ENCODE measurements at regions not wholly inside any gene's neighbourhood (a gene's known extent, or its start where the extent isn't known, plus 50 kb on each side); places are given as distances from the start of the nearest gene placed in this dataset.

DNA sequence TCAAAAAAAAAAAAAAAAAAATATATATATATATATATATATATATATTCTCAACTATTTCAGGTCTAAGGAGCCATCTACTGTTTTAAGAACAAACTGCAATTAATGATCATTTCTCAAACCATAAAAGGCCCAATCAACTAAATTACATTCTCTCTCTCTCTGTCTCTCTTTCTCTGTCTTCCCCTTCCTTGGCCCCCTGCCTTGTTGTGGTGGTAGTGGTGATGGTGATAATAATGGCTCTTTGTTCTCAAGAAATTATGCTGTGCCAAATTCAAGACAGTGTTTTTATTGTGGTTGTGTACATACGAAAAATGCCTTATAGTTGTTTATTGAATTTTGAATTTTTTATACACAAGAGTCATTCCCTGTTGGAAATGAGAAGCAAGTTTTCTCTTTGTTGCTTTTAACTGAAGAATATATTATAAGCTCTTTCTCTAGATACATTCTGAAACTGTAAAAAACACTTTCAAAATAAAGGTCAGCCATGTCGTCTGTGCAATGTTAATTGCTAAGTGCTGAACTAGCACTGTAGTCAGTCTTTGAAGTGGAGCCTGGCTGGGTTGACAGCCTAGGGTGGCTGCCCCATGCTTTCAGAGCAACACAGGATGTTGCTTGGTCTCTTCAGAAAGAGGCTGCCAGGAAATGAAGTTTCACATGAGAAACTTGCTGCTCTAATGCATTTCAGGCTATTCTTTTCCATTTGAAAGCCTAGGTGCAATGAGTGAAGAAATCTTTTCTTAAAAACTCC is 96.0 kb downstream of the HINT1 start:
- no peak overlapping the region for H2AFZ ChIP-seq (ENCODE audit: low read length)
- DNase-seq: peak; percentile 44
- H3K9ac ChIP-seq (ENCODE audit: low read length): no peak overlapping the region
- no peak overlapping the region for H3K27ac ChIP-seq (ENCODE audit: low read length)
- H3K4me3 ChIP-seq (ENCODE audit: low read length): no peak overlapping the region
- H3K27me3 ChIP-seq (ENCODE audit: low read length): no peaks in the 10 kb centered on the region
- H3K9me3 ChIP-seq (ENCODE audit: low read length): peaks cover 5% of the 10 kb centered on the region; the same call in 1 of the 2 replicates
- no peaks in the 10 kb centered on the region for H4K20me1 ChIP-seq (ENCODE audit: insufficient read depth, low read depth, low read length)
- H3K9me2 ChIP-seq (replicated peaks; ENCODE audit: insufficient read depth, low read length): no peaks in the 10 kb centered on the region
- H3K36me3 ChIP-seq (ENCODE audit: insufficient read depth, low read length): no peaks in the 10 kb centered on the region
- no peaks in the 10 kb centered on the region for H3K79me2 ChIP-seq (ENCODE audit: low read length)
- H3K4me1 ChIP-seq (ENCODE audit: low read length): no peaks in the 10 kb centered on the region
- no peak overlapping the region for H3K4me2 ChIP-seq (ENCODE audit: low read depth, low read length, poor library complexity, severe bottlenecking)

DNA sequence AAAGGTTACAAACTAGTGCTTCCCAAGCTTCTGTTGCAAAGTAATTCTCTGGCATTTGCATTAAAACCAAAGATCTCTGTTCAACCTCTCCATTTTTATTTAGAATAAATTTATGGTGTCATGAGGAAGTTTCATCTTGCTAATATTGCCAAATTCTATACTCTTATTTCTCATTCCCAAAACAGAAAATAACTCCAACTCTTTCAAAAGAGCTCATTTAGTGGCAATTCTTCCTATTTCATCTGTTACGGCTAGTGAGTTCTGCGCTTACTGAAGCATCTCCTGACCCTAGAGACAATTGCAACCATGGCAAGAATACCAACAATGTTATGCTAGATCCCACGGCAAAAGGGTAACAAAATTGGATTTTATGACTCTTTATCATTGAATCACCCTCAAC is 97.0 kb downstream of the HINT1 start:
- H3K27ac ChIP-seq (ENCODE audit: low read length): no peak overlapping the region
- no peak for DNase-seq
- H3K9ac ChIP-seq (ENCODE audit: low read length): no peak overlapping the region
- no peak overlapping the region for H3K4me3 ChIP-seq (ENCODE audit: low read length)
- H4K20me1 ChIP-seq (ENCODE audit: insufficient read depth, low read depth, low read length): no peaks in the 10 kb centered on the region
- no peaks in the 10 kb centered on the region for H3K9me2 ChIP-seq (replicated peaks; ENCODE audit: insufficient read depth, low read length)
- H3K4me1 ChIP-seq (ENCODE audit: low read length): no peaks in the 10 kb centered on the region
- H3K79me2 ChIP-seq (ENCODE audit: low read length): no peaks in the 10 kb centered on the region
- no peaks in the 10 kb centered on the region for H3K27me3 ChIP-seq (ENCODE audit: low read length)
- H2AFZ ChIP-seq (ENCODE audit: low read length): no peak overlapping the region
- H3K4me2 ChIP-seq (ENCODE audit: low read depth, low read length, poor library complexity, severe bottlenecking): no peak overlapping the region
- no peaks in the 10 kb centered on the region for H3K36me3 ChIP-seq (ENCODE audit: insufficient read depth, low read length)
- H3K9me3 ChIP-seq (ENCODE audit: low read length): peaks cover 5% of the 10 kb centered on the region; the same call in 1 of the 2 replicates

GRCh38 chr5:131067636-131068035 is 97.4 kb downstream of the HINT1 start:
- Histone ChIP-seq H4K20me1 (ENCODE audit: insufficient read depth, low read depth, low read length) (no peaks in the 10 kb centered on the region), H3K9me2 (replicated peaks; ENCODE audit: insufficient read depth, low read length) (no peaks in the 10 kb centered on the region), H3K79me2 (ENCODE audit: low read length) (no peaks in the 10 kb centered on the region), H3K27me3 (ENCODE audit: low read length) (no peaks in the 10 kb centered on the region), H3K27ac (ENCODE audit: low read length) (no peak overlapping the region), H3K4me3 (ENCODE audit: low read length) (no peak overlapping the region), H3K9ac (ENCODE audit: low read length) (no peak overlapping the region), H2AFZ (ENCODE audit: low read length) (no peak overlapping the region), H3K36me3 (ENCODE audit: insufficient read depth, low read length) (no peaks in the 10 kb centered on the region), H3K4me2 (ENCODE audit: low read depth, low read length, poor library complexity, severe bottlenecking) (no peak overlapping the region), H3K9me3 (ENCODE audit: low read length) (peaks cover 5% of the 10 kb centered on the region; the same call in 1 of the 2 replicates), H3K4me1 (ENCODE audit: low read length) (no peaks in the 10 kb centered on the region)
- DNase-seq: no peak

GRCh38 chr5:131064669-131065371 is 100.2 kb downstream of the HINT1 start:
- Histone ChIP-seq H3K27me3 (ENCODE audit: low read length) (no peaks in the 10 kb centered on the region), H3K4me1 (ENCODE audit: low read length) (no peaks in the 10 kb centered on the region), H3K9me3 (ENCODE audit: low read length) (peaks cover 5% of the 10 kb centered on the region; the same call in 1 of the 2 replicates), H3K9ac (ENCODE audit: low read length) (no peak overlapping the region), H3K79me2 (ENCODE audit: low read length) (no peaks in the 10 kb centered on the region), H3K4me2 (ENCODE audit: low read depth, low read length, poor library complexity, severe bottlenecking) (no peak overlapping the region), H3K36me3 (ENCODE audit: insufficient read depth, low read length) (no peaks in the 10 kb centered on the region), H3K9me2 (replicated peaks; ENCODE audit: insufficient read depth, low read length) (no peaks in the 10 kb centered on the region), H3K4me3 (ENCODE audit: low read length) (no peak overlapping the region), H2AFZ (ENCODE audit: low read length) (no peak overlapping the region), H4K20me1 (ENCODE audit: insufficient read depth, low read depth, low read length) (no peaks in the 10 kb centered on the region), H3K27ac (ENCODE audit: low read length) (no peak overlapping the region)
- no peak for DNase-seq

DNA sequence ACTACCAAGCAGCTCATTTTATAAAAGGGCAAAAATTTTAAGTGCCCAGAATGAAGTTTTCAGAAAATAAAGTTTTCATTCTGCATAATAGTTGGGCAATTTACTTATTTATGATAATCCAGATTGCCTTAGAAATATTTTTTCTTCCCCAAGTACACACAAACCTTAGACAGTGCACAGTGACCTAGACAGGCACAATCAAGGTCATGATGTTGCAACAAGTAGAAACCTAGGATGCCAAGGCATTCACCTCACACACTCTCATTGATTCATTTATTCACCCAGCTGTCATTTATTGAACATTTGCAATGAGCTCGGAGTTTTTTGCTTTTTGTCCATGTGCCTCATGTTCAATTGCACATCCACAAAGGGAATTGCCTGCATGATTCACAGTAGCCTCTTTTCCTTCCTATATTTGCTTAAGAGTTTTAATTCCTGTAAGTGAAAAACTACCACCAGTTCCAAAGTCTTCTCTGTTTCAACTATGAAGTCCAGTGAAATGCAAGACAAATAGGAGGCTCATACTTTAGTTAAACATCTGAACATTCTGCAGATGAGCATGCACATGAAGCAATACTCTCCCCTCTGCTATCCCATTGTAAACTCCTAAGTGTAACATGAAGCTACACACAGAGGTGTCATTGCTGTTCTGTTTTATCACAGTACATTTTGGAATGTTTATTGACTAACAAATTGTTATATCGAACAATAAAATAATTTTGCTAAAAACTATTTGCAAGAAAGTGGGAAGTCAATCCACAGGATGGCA is 122.9 kb downstream of the HINT1 start:
- H3K4me2 ChIP-seq (ENCODE audit: low read depth, low read length, poor library complexity, severe bottlenecking): no peak overlapping the region
- no peaks in the 10 kb centered on the region for H3K36me3 ChIP-seq (ENCODE audit: insufficient read depth, low read length)
- no peaks in the 10 kb centered on the region for H3K27me3 ChIP-seq (ENCODE audit: low read length)
- H2AFZ ChIP-seq (ENCODE audit: low read length): no peak overlapping the region
- no peaks in the 10 kb centered on the region for H4K20me1 ChIP-seq (ENCODE audit: insufficient read depth, low read depth, low read length)
- no peaks in the 10 kb centered on the region for H3K9me3 ChIP-seq (ENCODE audit: low read length)
- no peaks in the 10 kb centered on the region for H3K9me2 ChIP-seq (replicated peaks; ENCODE audit: insufficient read depth, low read length)
- no peak overlapping the region for H3K27ac ChIP-seq (ENCODE audit: low read length)
- H3K4me3 ChIP-seq (ENCODE audit: low read length): no peak overlapping the region
- H3K79me2 ChIP-seq (ENCODE audit: low read length): no peaks in the 10 kb centered on the region
- H3K9ac ChIP-seq (ENCODE audit: low read length): no peak overlapping the region
- DNase-seq: no peak
- H3K4me1 ChIP-seq (ENCODE audit: low read length): no peaks in the 10 kb centered on the region

GRCh38 chr5:131023498-131023865 is 141.6 kb downstream of the HINT1 start:
- Histone ChIP-seq H3K27me3 (ENCODE audit: low read length) (no peaks in the 10 kb centered on the region), H3K27ac (ENCODE audit: low read length) (no peak overlapping the region)

DNA sequence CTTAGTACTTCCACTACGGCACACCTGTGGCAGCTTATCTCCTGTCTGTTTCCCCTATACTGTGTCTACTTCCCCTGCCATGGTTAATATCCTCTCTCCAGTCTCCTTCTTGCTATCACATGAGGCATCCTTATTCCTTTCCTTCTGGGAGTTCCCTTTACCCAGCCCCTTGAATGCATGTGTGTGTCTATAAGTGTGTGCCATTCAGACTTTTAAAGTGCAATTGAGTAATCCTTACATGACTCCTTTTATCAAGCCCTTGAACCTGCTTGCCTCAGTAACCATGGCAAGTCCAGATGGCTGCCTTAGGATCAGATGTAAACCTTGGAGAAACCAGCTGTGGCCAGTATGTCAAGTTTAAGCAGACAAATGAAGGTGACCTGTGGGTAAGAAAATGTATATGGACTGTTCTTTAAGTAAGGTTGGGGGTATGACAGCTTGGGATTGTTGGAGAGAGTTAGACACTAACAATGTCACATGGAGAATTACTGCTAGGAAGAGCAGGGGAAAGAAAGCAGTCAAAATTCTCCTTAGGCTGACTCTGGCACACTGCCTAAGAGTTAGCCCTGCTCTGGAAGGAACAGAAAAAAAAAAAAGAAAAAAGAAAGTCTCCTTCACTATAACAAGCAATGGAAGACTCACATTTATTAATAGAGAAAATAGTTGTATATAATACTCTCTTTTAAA is 142.1 kb downstream of the HINT1 start:
- Histone ChIP-seq H3K4me2 (ENCODE audit: low read depth, low read length, poor library complexity, severe bottlenecking) (no peak overlapping the region), H3K36me3 (ENCODE audit: insufficient read depth, low read length) (no peaks in the 10 kb centered on the region), H2AFZ (ENCODE audit: low read length) (no peak overlapping the region), H3K9ac (ENCODE audit: low read length) (no peak overlapping the region), H4K20me1 (ENCODE audit: insufficient read depth, low read depth, low read length) (no peaks in the 10 kb centered on the region), H3K27me3 (ENCODE audit: low read length) (no peaks in the 10 kb centered on the region), H3K9me3 (ENCODE audit: low read length) (no peaks in the 10 kb centered on the region), H3K27ac (ENCODE audit: low read length) (no peak overlapping the region), H3K9me2 (replicated peaks; ENCODE audit: insufficient read depth, low read length) (no peaks in the 10 kb centered on the region), H3K79me2 (ENCODE audit: low read length) (no peaks in the 10 kb centered on the region), H3K4me3 (ENCODE audit: low read length) (no peak overlapping the region), H3K4me1 (ENCODE audit: low read length) (no peaks in the 10 kb centered on the region)
- DNase-seq: no peak

More at GRCh38 chr5:131023498-131023865, 141.6 kb downstream of the HINT1 start:
- H3K4me1 ChIP-seq (ENCODE audit: low read length): no peaks in the 10 kb centered on the region
- no peaks in the 10 kb centered on the region for H3K9me3 ChIP-seq (ENCODE audit: low read length)
- no peaks in the 10 kb centered on the region for H4K20me1 ChIP-seq (ENCODE audit: insufficient read depth, low read depth, low read length)
- no peaks in the 10 kb centered on the region for H3K79me2 ChIP-seq (ENCODE audit: low read length)
- no peak overlapping the region for H3K4me3 ChIP-seq (ENCODE audit: low read length)
- no peaks in the 10 kb centered on the region for H3K36me3 ChIP-seq (ENCODE audit: insufficient read depth, low read length)
- no peak for DNase-seq
- no peak overlapping the region for H3K4me2 ChIP-seq (ENCODE audit: low read depth, low read length, poor library complexity, severe bottlenecking)
- no peak overlapping the region for H3K9ac ChIP-seq (ENCODE audit: low read length)
- H3K9me2 ChIP-seq (replicated peaks; ENCODE audit: insufficient read depth, low read length): no peaks in the 10 kb centered on the region
- H2AFZ ChIP-seq (ENCODE audit: low read length): no peak overlapping the region

- Histone ChIP-seq H3K9me3 (ENCODE audit: low read length) (no peaks in the 10 kb centered on the region), H3K4me1 (ENCODE audit: low read length) (no peaks in the 10 kb centered on the region), H4K20me1 (ENCODE audit: insufficient read depth, low read depth, low read length) (no peaks in the 10 kb centered on the region), H2AFZ (ENCODE audit: low read length) (no peak overlapping the region), H3K27me3 (ENCODE audit: low read length) (no peaks in the 10 kb centered on the region), H3K4me2 (ENCODE audit: low read depth, low read length, poor library complexity, severe bottlenecking) (no peak overlapping the region), H3K9ac (ENCODE audit: low read length) (no peak overlapping the region), H3K9me2 (replicated peaks; ENCODE audit: insufficient read depth, low read length) (no peaks in the 10 kb centered on the region), H3K4me3 (ENCODE audit: low read length) (no peak overlapping the region), H3K79me2 (ENCODE audit: low read length) (no peaks in the 10 kb centered on the region), H3K27ac (ENCODE audit: low read length) (no peak overlapping the region), H3K36me3 (ENCODE audit: insufficient read depth, low read length) (no peaks in the 10 kb centered on the region)
- no peak for DNase-seq
Measured at GRCh38 chr5:131021646-131022045, 143.4 kb downstream of the HINT1 start.

Measured in Karpas-422 (cell line).